SK-N-SH (cell line): ENCODE measurements at regions not wholly inside any gene's neighbourhood (a gene's known extent, or its start where the extent isn't known, plus 50 kb on each side); places are given as distances from the start of the nearest gene placed in this dataset.

ENCODE experiments used
- CTCF ChIA-PET: fragments of 300-600, 350-600 bp; formaldehyde crosslinking; extraction: SDS; loops from one replicate; lab custom pipeline; 2021; lab: Yijun Ruan, JAX
- POLR2A ChIA-PET: fragments of 350-600 bp; sonication (Branson Sonifier 250); formaldehyde crosslinking; extraction: SDS; loops from one replicate; lab custom pipeline; 2020; ENCODE audit warnings: antibody characterized with exemption, inconsistent platforms; lab: Yijun Ruan, JAX
- DNase-seq: peaks from one replicate; pipeline ENCODE4 v3.0.0; 2012
- H2AFZ ChIP-seq: fragments of 200-600 bp; sonication (generic); 2 replicates; pipeline ENCODE4 v1.8.1; 2016; ENCODE audit warnings: antibody characterized with exemption, mild to moderate bottlenecking, low read depth
- H3F3A ChIP-seq: fragments of 200-600 bp; sonication (generic); replicated peaks from 2 replicates; pipeline ENCODE3; 2016; ENCODE audit warnings: antibody characterized with exemption, mild to moderate bottlenecking; ENCODE audit not compliant: insufficient read depth
- H3K27ac ChIP-seq, 2 experiments: fragments of 200-500 bp in 1 of 2; fragments of 200-600 bp in 1 of 2; sonication (Bioruptor generic) in 1 of 2; sonication (generic), shearing (Covaris generic) in 1 of 2; 2 replicates each; pipeline versions ENCODE4 v1.5.1 to v1.6.1; 2014 to 2016; ENCODE audit warnings: low read depth in 2 of 2, inconsistent platforms in 1 of 2, low read length in 1 of 2, mild to moderate bottlenecking in 1 of 2, mixed read lengths in 1 of 2
- H3K27me3 ChIP-seq: fragments of 200-600 bp; sonication (generic), shearing (Covaris generic); 2 replicates; pipeline ENCODE4 v1.6.1; 2016; ENCODE audit warnings: mixed run types; ENCODE audit not compliant: insufficient read depth
- H3K36me3 ChIP-seq, 2 experiments: fragments of 200-500 bp in 1 of 2; fragments of 200-600 bp in 1 of 2; sonication (Bioruptor generic) in 1 of 2; sonication (generic) in 1 of 2; replicated peaks in 1 of 2; 2 replicates each; pipeline versions ENCODE3 to v1.5.1; 2014 to 2016; ENCODE audit warnings: low read length in 1 of 2, mild to moderate bottlenecking in 1 of 2; ENCODE audit not compliant: insufficient read depth in 2 of 2, control insufficient read depth in 1 of 2
- H3K4me1 ChIP-seq, 2 experiments: fragments of 200-500 bp in 1 of 2; fragments of 200-600 bp in 1 of 2; sonication (Bioruptor generic) in 1 of 2; sonication (generic), shearing (Covaris generic) in 1 of 2; 2 replicates each; pipeline versions ENCODE4 v1.5.1 to v1.6.1; 2014 to 2016; ENCODE audit warnings: low read depth in 1 of 2, low read length in 1 of 2, mixed run types in 1 of 2; ENCODE audit not compliant: insufficient read depth in 2 of 2, control insufficient read depth in 1 of 2
- H3K4me2 ChIP-seq: fragments of 200-600 bp; sonication (generic), shearing (Covaris generic); 2 replicates; pipeline ENCODE4 v1.6.1; 2017; ENCODE audit warnings: mixed run types
- H3K4me3 ChIP-seq, 2 experiments: fragments of 200-500 bp in 1 of 2; fragments of 200-600 bp in 1 of 2; sonication (Bioruptor generic) in 1 of 2; sonication (generic), shearing (Covaris generic) in 1 of 2; 2 replicates each; pipeline versions ENCODE4 v1.5.1 to v1.8.1; 2014 to 2016; ENCODE audit warnings: low read depth in 2 of 2, inconsistent platforms in 1 of 2, low read length in 1 of 2, mild to moderate bottlenecking in 1 of 2, mixed read lengths in 1 of 2, moderate library complexity in 1 of 2
- H3K79me2 ChIP-seq: fragments of 200-600 bp; sonication (generic); 2 replicates; pipeline ENCODE4 v1.8.1; 2017; ENCODE audit warnings: mild to moderate bottlenecking; ENCODE audit not compliant: insufficient read depth
- H3K9ac ChIP-seq: fragments of 200-600 bp; sonication (generic); 2 replicates; pipeline ENCODE4 v1.6.1; 2017; ENCODE audit warnings: mixed run types
- H3K9me2 ChIP-seq: fragments of 200-600 bp; sonication (generic); 2 replicates; pipeline ENCODE4 v1.6.1; 2017; ENCODE audit warnings: mixed run types
- H3K9me3 ChIP-seq: fragments of 200-600 bp; sonication (generic); 2 replicates; pipeline ENCODE4 v1.6.1; 2017; ENCODE audit warnings: mixed run types, mild to moderate bottlenecking, moderate library complexity
- H4K20me1 ChIP-seq: fragments of 200-600 bp; sonication (generic); 2 replicates; pipeline ENCODE4 v1.6.1; 2017; ENCODE audit warnings: mild to moderate bottlenecking, mixed run types; ENCODE audit not compliant: insufficient read depth
- FOSL2 ChIP-seq: IDR thresholded peaks from 2 replicates; pipeline ENCODE4 v1.4.0; 2012; ENCODE audit warnings: low read depth, mild to moderate bottlenecking, moderate library complexity, borderline replicate concordance
- FOXJ3 ChIP-seq: sonication (generic); formaldehyde crosslinking; IDR thresholded peaks from 2 replicates; pipeline ENCODE4 v1.5.1; 2020; ENCODE audit warnings: mild to moderate bottlenecking, missing genetic modification reagents
- FOXM1 ChIP-seq: IDR thresholded peaks from 2 replicates; pipeline ENCODE4 v1.4.0; 2012; ENCODE audit warnings: low read depth, mild to moderate bottlenecking
- GATA2 ChIP-seq: sonication (generic); formaldehyde crosslinking; IDR thresholded peaks from 2 replicates; pipeline ENCODE4 v1.5.0; 2020; ENCODE audit warnings: mild to moderate bottlenecking, missing genetic modification reagents
- MXI1 ChIP-seq: IDR thresholded peaks from 2 replicates; pipeline ENCODE4 v1.6.1; 2012; ENCODE audit warnings: mild to moderate bottlenecking, low read depth, low read length, improper control_type of control experiment
- NFIC ChIP-seq: IDR thresholded peaks from 2 replicates; pipeline ENCODE4 v1.4.0; 2012; ENCODE audit warnings: borderline replicate concordance
- RAD21 ChIP-seq: IDR thresholded peaks from 2 replicates; pipeline ENCODE4 v1.6.1; 2012; ENCODE audit warnings: mild to moderate bottlenecking, low read length
- REST ChIP-seq: IDR thresholded peaks from 2 replicates; pipeline ENCODE4 v1.6.1; 2012; ENCODE audit warnings: mild to moderate bottlenecking, low read depth, low read length, moderate library complexity
- TEAD4 ChIP-seq: IDR thresholded peaks from 2 replicates; pipeline ENCODE4 v1.4.0; 2012; ENCODE audit warnings: mild to moderate bottlenecking, borderline replicate concordance; ENCODE audit not compliant: insufficient read depth
- USF2 ChIP-seq: fragments of 150-350 bp; IDR thresholded peaks from 2 replicates; pipeline ENCODE4 v1.6.1; 2017; ENCODE audit warnings: antibody characterized with exemption, low read length, low read depth, borderline replicate concordance
- WGBS: methylation state at CpG from one replicate; pipeline ENCODE4 v1.1.6; 2017; ENCODE audit warnings: low lambda C conversion rate; 5-methylcytosine and 5-hydroxymethylcytosine counted together

- DNase-seq = no peak
- no peak overlapping the region for H2AFZ ChIP-seq
- CTCF ChIA-PET = no interaction called here
Measured at GRCh38 chr2:186425576-186425975, 60.5 kb upstream of the ZC3H15 start.

GRCh38 chr2:186426153-186427016, 59.7 kb upstream of the ZC3H15 start:
- no peaks in the 10 kb centered on the region for H3K9me3 ChIP-seq
- no peaks in the 10 kb centered on the region for H3K9me2 ChIP-seq
- no peak overlapping the region for H3K9ac ChIP-seq
- no peak overlapping the region for H2AFZ ChIP-seq
- no peak overlapping the region for H3K27ac ChIP-seq
- WGBS = 90% methylated on average over 3 of the region's 3 CpGs
- ChIA-PET CTCF (no interaction called here), POLR2A (no interaction called here)
- H3K36me3 ChIP-seq = no peaks in the 10 kb centered on the region
- no peaks in the 10 kb centered on the region; a peak in 1 of 4 replicates for H3K4me1 ChIP-seq
- no peaks in the 10 kb centered on the region for H3K79me2 ChIP-seq
- no peaks in the 10 kb centered on the region for H4K20me1 ChIP-seq
- H3K27me3 ChIP-seq = no peaks in the 10 kb centered on the region
- no peak overlapping the region for H3K4me3 ChIP-seq
- no peak overlapping the region for H3K4me2 ChIP-seq
- no peak for DNase-seq
- no peaks in the 10 kb centered on the region for H3F3A ChIP-seq
- TF ChIP-seq FOSL2 = no peak
- no peak for TF ChIP-seq NFIC
- TF ChIP-seq MXI1 = no peak
- TF ChIP-seq FOXJ3 = no peak
- TF ChIP-seq RAD21 = no peak
- no peak for TF ChIP-seq REST

More at GRCh38 chr2:186425576-186425975, 60.5 kb upstream of the ZC3H15 start:
- Histone ChIP-seq H3K27me3 (no peaks in the 10 kb centered on the region), H3K4me1 (no peaks in the 10 kb centered on the region; a peak in 1 of 4 replicates), H4K20me1 (no peaks in the 10 kb centered on the region), H3K9me3 (no peaks in the 10 kb centered on the region), H3K27ac (no peak overlapping the region), H3K4me2 (no peak overlapping the region), H3F3A (no peaks in the 10 kb centered on the region), H3K36me3 (no peaks in the 10 kb centered on the region), H3K9me2 (no peaks in the 10 kb centered on the region), H3K4me3 (no peak overlapping the region), H3K9ac (no peak overlapping the region), H3K79me2 (no peaks in the 10 kb centered on the region)
- no peak for TF ChIP-seq USF2
- TF ChIP-seq TEAD4 = no peak
- TF ChIP-seq FOXM1 = no peak
- TF ChIP-seq GATA2 (CRISPR knock-in tag) = no peak
- no peak for TF ChIP-seq REST
- no peak for TF ChIP-seq FOSL2
- TF ChIP-seq RAD21 = no peak
- POLR2A ChIA-PET = no interaction called here
- WGBS = 90% methylated on average over 1 of the region's 1 CpG
